ENCODE measurements at regions not wholly inside any gene's neighbourhood (a gene's known extent, or its start where the extent isn't known, plus 50 kb on each side); places are given as distances from the start of the nearest gene placed in this dataset.

DNA sequence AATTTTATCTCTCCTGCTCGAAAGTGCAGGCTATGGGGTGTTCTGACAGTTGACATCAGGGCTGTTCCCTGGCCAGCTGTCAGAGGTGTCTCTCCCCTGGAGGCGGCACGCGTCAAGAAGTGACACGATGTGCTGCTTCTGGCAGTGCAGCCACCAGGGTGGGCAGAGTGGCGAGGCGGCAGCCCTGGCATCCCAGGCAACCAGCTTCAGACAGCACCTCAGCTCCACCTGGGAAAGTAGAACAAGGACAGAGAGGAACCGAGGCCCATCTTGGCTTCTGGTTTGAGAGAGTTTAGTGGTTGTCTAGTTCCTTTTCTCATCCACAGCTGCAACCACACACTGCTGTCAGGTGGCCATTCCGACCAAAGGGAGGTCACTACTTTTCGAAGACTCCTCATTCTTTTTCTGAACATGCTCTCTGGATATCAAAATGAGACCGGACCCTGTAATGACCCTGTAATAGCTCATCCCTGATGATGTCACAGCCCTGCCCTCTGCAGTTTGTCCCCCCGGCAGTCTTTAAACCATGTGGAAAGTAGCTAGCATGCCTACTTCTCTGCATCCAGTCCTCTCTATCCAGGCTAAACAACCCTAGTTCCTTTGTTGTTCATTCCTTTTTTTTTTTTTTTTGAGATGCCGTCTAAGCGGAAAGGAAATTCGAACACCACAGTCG lies 381.0 kb upstream of the NRP1 start:
- TF ChIP-seq POLR2A (IDR thresholded peaks at IDR 0.05) (no peak), CTCF (IDR thresholded peaks at IDR 0.05) (no peak)

Measured in adrenal gland (tissue), 5 donors.